Prostate gland (tissue), 2 donors: ENCODE measurements at regions not wholly inside any gene's neighbourhood (a gene's known extent, or its start where the extent isn't known, plus 50 kb on each side); places are given as distances from the start of the nearest gene placed in this dataset.

Experiments used
- DNase-seq: peaks from one replicate; pipeline ENCODE4 v3.0.0-alpha.2; 2019; ENCODE audit warnings: low spot score
- H3K27ac ChIP-seq, 2 donors: fragments of 200-600 bp; sonication (generic); 2 replicates each; pipeline ENCODE4 v1.5.1; 2017 to 2019
- H3K27me3 ChIP-seq: fragments of 200-600 bp; sonication (generic); replicated peaks from 2 replicates; pipeline ENCODE4 v1.5.1; 2019; ENCODE audit not compliant: insufficient read depth
- H3K36me3 ChIP-seq, 2 donors: fragments of 200-600 bp; sonication (generic); 1 replicate in 1 of 2; 2 replicates in 1 of 2; pipeline versions ENCODE4 v1.5.1 to v1.8.1; 2017 to 2019
- H3K4me1 ChIP-seq: fragments of 200-600 bp; sonication (generic); replicated peaks from 2 replicates; pipeline ENCODE4 v1.5.1; 2019
- H3K4me3 ChIP-seq, 2 donors: fragments of 200-600 bp; sonication (generic); 2 replicates each; pipeline ENCODE4 v1.5.1; 2017 to 2019
- H3K9me3 ChIP-seq: fragments of 200-600 bp; sonication (generic); 2 replicates; pipeline ENCODE4 v1.5.1; 2017
- CTCF ChIP-seq, 4 experiments: fragments of 200-600 bp in 2 of 4; fragments of 450-650 bp in 2 of 4; sonication (generic) in 2 of 4; IDR thresholded peaks; 1 replicate in 3 of 4; 2 replicates in 1 of 4; pipeline ENCODE4 v1.5.1; 2016 to 2019; ENCODE audit warnings: antibody characterized with exemption in 4 of 4, mild to moderate bottlenecking in 2 of 4, moderate library complexity in 2 of 4
- POLR2A ChIP-seq: fragments of 450-650 bp; IDR thresholded peaks from one replicate; pipeline ENCODE4 v1.6.1; 2016; ENCODE audit warnings: antibody characterized with exemption, mild to moderate bottlenecking
- POLR2AphosphoS5 ChIP-seq: sonication (generic); formaldehyde crosslinking; IDR thresholded peaks from one replicate; pipeline ENCODE4 v1.6.1; 2017; ENCODE audit warnings: antibody characterized with exemption
- WGBS: methylation state at CpG from one replicate; pipeline ENCODE4 v1.1.5; 2018; 5-methylcytosine and 5-hydroxymethylcytosine counted together
- intact Hi-C: fragments of 100-400 bp; cut with DNase I; formaldehyde crosslinking; loops from one replicate; pipeline ENCODE4 v1.14.2; 2022

- 28% methylated on average over 1 of the region's 1 CpG for WGBS
- Histone ChIP-seq H3K27me3 (no peaks in the 10 kb centered on the region), H3K4me3 (no peak overlapping the region), H3K27ac (no peak overlapping the region), H3K36me3 (no peaks in the 10 kb centered on the region), H3K9me3 (no peaks in the 10 kb centered on the region), H3K4me1 (no peaks in the 10 kb centered on the region)
- TF ChIP-seq CTCF (IDR thresholded peaks at IDR 0.05) (no peak), POLR2A (no peak), POLR2AphosphoS5 (no peak)
- intact Hi-C loops = no loop called here
- no peak for DNase-seq
These were observed 128.2 kb upstream of the WDFY3 start for GRCh38 chr4:85094735-85095134.

- Histone ChIP-seq H3K27ac (no peak overlapping the region), H3K36me3 (no peaks in the 10 kb centered on the region), H3K9me3 (no peaks in the 10 kb centered on the region), H3K4me3 (no peak overlapping the region), H3K4me1 (no peaks in the 10 kb centered on the region), H3K27me3 (no peaks in the 10 kb centered on the region)
- TF ChIP-seq POLR2A (no peak), POLR2AphosphoS5 (no peak), CTCF (IDR thresholded peaks at IDR 0.05) (no peak)
- WGBS = 81% methylated on average over 1 of the region's 1 CpG
- intact Hi-C loops = no loop called here
- no peak for DNase-seq
These were observed 136.1 kb upstream of the WDFY3 start for GRCh38 chr4:85102606-85103005.

GRCh38 chr4:85106166-85106565 is 139.7 kb upstream of the WDFY3 start:
- no peak for TF ChIP-seq CTCF (IDR thresholded peaks at IDR 0.05)
- TF ChIP-seq POLR2A = no peak
- TF ChIP-seq POLR2AphosphoS5 = no peak
- H3K27ac ChIP-seq = no peak overlapping the region
- DNase-seq = no peak
- no peak overlapping the region for H3K4me3 ChIP-seq
- intact Hi-C loops = no loop called here
- no peaks in the 10 kb centered on the region for H3K27me3 ChIP-seq
- H3K36me3 ChIP-seq = no peaks in the 10 kb centered on the region
- H3K9me3 ChIP-seq = no peaks in the 10 kb centered on the region
- no peaks in the 10 kb centered on the region for H3K4me1 ChIP-seq

- Histone ChIP-seq H3K9me3 (no peaks in the 10 kb centered on the region), H3K27me3 (no peaks in the 10 kb centered on the region), H3K4me3 (no peak overlapping the region), H3K27ac (no peak overlapping the region), H3K4me1 (no peaks in the 10 kb centered on the region), H3K36me3 (no peaks in the 10 kb centered on the region)
- TF ChIP-seq POLR2A (no peak), POLR2AphosphoS5 (no peak), CTCF (IDR thresholded peaks at IDR 0.05) (no peak)
- DNase-seq = no peak
- WGBS = 94% methylated on average over 5 of the region's 5 CpGs
- intact Hi-C loops = no loop called here
These were observed 140.4 kb upstream of the WDFY3 start for GRCh38 chr4:85106805-85107336.

- no peak overlapping the region for H3K27ac ChIP-seq
- H3K4me1 ChIP-seq = no peaks in the 10 kb centered on the region
- H3K9me3 ChIP-seq = no peaks in the 10 kb centered on the region
- H3K27me3 ChIP-seq = no peaks in the 10 kb centered on the region
- TF ChIP-seq POLR2AphosphoS5 = no peak
- no peak for TF ChIP-seq CTCF (IDR thresholded peaks at IDR 0.05)
- no peak for TF ChIP-seq POLR2A
- no peak for DNase-seq
- no peaks in the 10 kb centered on the region for H3K36me3 ChIP-seq
- H3K4me3 ChIP-seq = no peak overlapping the region
- 44% methylated on average over 5 of the region's 5 CpGs for WGBS
- intact Hi-C loops = no loop called here
These were observed 141.1 kb upstream of the WDFY3 start for GRCh38 chr4:85107553-85107952.
